ENCODE measurements at regions not wholly inside any gene's neighbourhood (a gene's known extent, or its start where the extent isn't known, plus 50 kb on each side); places are given as distances from the start of the nearest gene placed in this dataset.

GRCh38 chr3:94709249-94709902 is 646.5 kb downstream of the NSUN3 start:
- no TSS peak for BruUV-seq (replicated peaks)
- TF ChIP-seq EZH2 (IDR thresholded peaks at IDR 0.05) (no peak), SRF (IDR thresholded peaks at IDR 0.05; ENCODE audit: low read depth) (no peak), YY1 (IDR thresholded peaks at IDR 0.05; ENCODE audit: extremely low read depth, insufficient replicate concordance, low read depth, low read length) (no peak)
- DNase-seq (ENCODE audit: low read depth, low spot score): no peak
- ChIA-PET RAD21 (ENCODE audit: low non-redundant PET in 1 of 2, low total read pairs in 2 of 2, uncharacterized antibody in 2 of 2, unreplicated experiment in 2 of 2) (no interaction called here), CTCF (no interaction called here), POLR2A (no interaction called here)
- no peaks in the 10 kb centered on the region for H3K4me1 ChIP-seq (ENCODE audit: control insufficient read depth in 1 of 2, insufficient read depth in 2 of 2, low read length in 2 of 2)
- H4K20me1 ChIP-seq (ENCODE audit: insufficient read depth): no peaks in the 10 kb centered on the region
- H3K4me2 ChIP-seq (ENCODE audit: low read length): no peak overlapping the region
- no peaks in the 10 kb centered on the region for H3K9me2 ChIP-seq (ENCODE audit: insufficient read depth)
- no peaks in the 10 kb centered on the region for H3K36me3 ChIP-seq (ENCODE audit: control insufficient read depth in 1 of 2, insufficient read depth in 2 of 2, low read length in 2 of 2)
- H3K9me3 ChIP-seq (ENCODE audit: control insufficient read depth in 1 of 2, insufficient read depth in 1 of 2, low read depth in 1 of 2, low read length in 2 of 2): peaks cover 4 to 5% of the 10 kb centered on the region in 2 experiments; a peak in 2 of 4 replicates
- no peaks in the 10 kb centered on the region for H3K79me2 ChIP-seq (ENCODE audit: insufficient read depth, low read length)
- no peak overlapping the region for H3K9ac ChIP-seq (ENCODE audit: low read length)
- H3K27me3 ChIP-seq (ENCODE audit: insufficient read depth, low read length): no peaks in the 10 kb centered on the region
- H3K4me3 ChIP-seq (replicated peaks in 1 of 2; ENCODE audit: low read depth in 1 of 2, low read length in 2 of 2): no peak overlapping the region
- no peak overlapping the region for H2AFZ ChIP-seq (ENCODE audit: low read depth, low read length, poor library complexity, severe bottlenecking)
- no peak for ATAC-seq
- intact Hi-C loops (cut with micrococcal nuclease): no loop called here
- no peak overlapping the region for H3K27ac ChIP-seq (ENCODE audit: low read depth, low read length)

- Histone ChIP-seq H3K9me2 (ENCODE audit: insufficient read depth) (no peaks in the 10 kb centered on the region), H3K36me3 (ENCODE audit: control insufficient read depth in 1 of 2, insufficient read depth in 2 of 2, low read length in 2 of 2) (no peaks in the 10 kb centered on the region), H3K79me2 (ENCODE audit: insufficient read depth, low read length) (no peaks in the 10 kb centered on the region), H3K27ac (ENCODE audit: low read depth, low read length) (no peak overlapping the region), H4K20me1 (ENCODE audit: insufficient read depth) (no peaks in the 10 kb centered on the region), H3K4me3 (replicated peaks in 1 of 2; ENCODE audit: low read depth in 1 of 2, low read length in 2 of 2) (no peak overlapping the region), H3K4me1 (ENCODE audit: control insufficient read depth in 1 of 2, insufficient read depth in 2 of 2, low read length in 2 of 2) (no peaks in the 10 kb centered on the region), H3K4me2 (ENCODE audit: low read length) (no peak overlapping the region), H3K9me3 (ENCODE audit: control insufficient read depth in 1 of 2, insufficient read depth in 1 of 2, low read depth in 1 of 2, low read length in 2 of 2) (peaks cover 3 to 4% of the 10 kb centered on the region in 2 experiments; a peak in 3 of 4 replicates), H2AFZ (ENCODE audit: low read depth, low read length, poor library complexity, severe bottlenecking) (no peak overlapping the region), H3K9ac (ENCODE audit: low read length) (no peak overlapping the region), H3K27me3 (ENCODE audit: insufficient read depth, low read length) (no peaks in the 10 kb centered on the region)
- TF ChIP-seq SP1 (IDR thresholded peaks at IDR 0.05; ENCODE audit: low read depth) (no peak), EZH2 (IDR thresholded peaks at IDR 0.05) (no peak), JUND (IDR thresholded peaks at IDR 0.05) (no peak), SRF (IDR thresholded peaks at IDR 0.05; ENCODE audit: low read depth) (no peak), ELF1 (IDR thresholded peaks at IDR 0.05; ENCODE audit: borderline replicate concordance, low read depth) (no peak), REST (IDR thresholded peaks at IDR 0.05; ENCODE audit: low read depth) (no peak), RAD21 (IDR thresholded peaks at IDR 0.05; ENCODE audit: low read depth) (no peak), CEBPB (IDR thresholded peaks at IDR 0.05; ENCODE audit: low read depth) (no peak), ZFX (IDR thresholded peaks at IDR 0.05) (no peak), TCF7L2 (IDR thresholded peaks at IDR 0.05; ENCODE audit: borderline replicate concordance, extremely low read depth, insufficient read depth, insufficient read length) (no peak), CTCF (IDR thresholded peaks at IDR 0.05 in 2 of 3, conservative IDR thresholded peaks at IDR 0.05 in 1 of 3; ENCODE audit: borderline replicate concordance in 1 of 3, insufficient read depth in 1 of 3, low read depth in 2 of 3, low read length in 2 of 3) (no peak), SIN3A (IDR thresholded peaks at IDR 0.05; ENCODE audit: low read depth) (no peak), EZH2phosphoT487 (IDR thresholded peaks at IDR 0.05; ENCODE audit: borderline replicate concordance) (no peak), ATF3 (IDR thresholded peaks at IDR 0.05) (no peak), YY1 (IDR thresholded peaks at IDR 0.05; ENCODE audit: extremely low read depth, insufficient replicate concordance, low read depth, low read length) (no peak)
- DNase-seq (ENCODE audit: low read depth, low spot score): no peak
- POLR2A ChIA-PET: no interaction called here
- ATAC-seq: no peak
- CTCF ChIA-PET: no interaction called here
- BruUV-seq (replicated peaks): no TSS peak
- RAD21 ChIA-PET (ENCODE audit: low non-redundant PET in 1 of 2, low total read pairs in 2 of 2, uncharacterized antibody in 2 of 2, unreplicated experiment in 2 of 2): no interaction called here
- intact Hi-C loops (cut with micrococcal nuclease): no loop called here
These were observed 651.3 kb downstream of the NSUN3 start for GRCh38 chr3:94714194-94714593.
